DND-41 (cell line): ENCODE measurements at regions not wholly inside any gene's neighbourhood (a gene's known extent, or its start where the extent isn't known, plus 50 kb on each side); places are given as distances from the start of the nearest gene placed in this dataset.

Source experiments
- CTCF ChIP-seq: IDR thresholded peaks from 2 replicates; pipeline ENCODE4 v1.5.1; 2012; ENCODE audit warnings: borderline replicate concordance, low read length, moderate library complexity, mild to moderate bottlenecking; ENCODE audit not compliant: poor library complexity, severe bottlenecking; ENCODE audit errors: extremely low read depth
- EZH2 ChIP-seq: IDR thresholded peaks from 3 replicates; pipeline ENCODE4 v1.6.1; 2012; ENCODE audit warnings: borderline replicate concordance, low read depth, mild to moderate bottlenecking, moderate library complexity, low read length, inconsistent platforms; ENCODE audit not compliant: severe bottlenecking

- TF ChIP-seq EZH2 (no peak), CTCF (no peak)
Observed at GRCh38 chr4:38330936-38331335, 333.1 kb upstream of the KLF3 start.
